Neural progenitor cell (in vitro differentiated cells): ENCODE measurements at regions not wholly inside any gene's neighbourhood (a gene's known extent, or its start where the extent isn't known, plus 50 kb on each side); places are given as distances from the start of the nearest gene placed in this dataset.

ENCODE experiments used
- DNase-seq: peaks from one replicate; pipeline ENCODE4 v3.0.0-alpha.2; 2016; ENCODE audit warnings: low spot score
- H2AFZ ChIP-seq: fragments of 200-600 bp; sonication (generic); replicated peaks from 2 replicates; pipeline ENCODE4 v1.6.1; 2016; ENCODE audit warnings: antibody characterized with exemption
- H3F3A ChIP-seq: fragments of 200-600 bp; sonication (generic); 2 replicates; pipeline ENCODE4 v1.6.1; 2016; ENCODE audit warnings: antibody characterized with exemption, low read depth
- H3K27ac ChIP-seq: fragments of 200-600 bp; sonication (generic); 2 replicates; pipeline ENCODE4 v1.5.1; 2016; ENCODE audit warnings: mild to moderate bottlenecking
- H3K27me3 ChIP-seq: fragments of 200-600 bp; sonication (generic); 2 replicates; pipeline ENCODE4 v1.6.1; 2016; ENCODE audit warnings: mild to moderate bottlenecking, moderate library complexity
- H3K36me3 ChIP-seq: fragments of 200-600 bp; sonication (generic); 2 replicates; pipeline ENCODE4 v1.5.1; 2016
- H3K4me1 ChIP-seq: fragments of 200-600 bp; sonication (generic); 2 replicates; pipeline ENCODE4 v1.6.1; 2016; ENCODE audit warnings: mixed run types
- H3K4me2 ChIP-seq: fragments of 200-600 bp; sonication (generic); 2 replicates; pipeline ENCODE4 v1.6.1; 2016
- H3K4me3 ChIP-seq: fragments of 200-600 bp; sonication (generic); 2 replicates; pipeline ENCODE4 v1.5.1; 2016
- H3K79me2 ChIP-seq: fragments of 200-600 bp; sonication (generic); 2 replicates; pipeline ENCODE4 v1.6.1; 2016; ENCODE audit warnings: low read depth
- H3K9ac ChIP-seq: fragments of 200-600 bp; sonication (generic); 2 replicates; pipeline ENCODE4 v1.6.1; 2016
- H3K9me3 ChIP-seq: fragments of 200-600 bp; sonication (generic); 2 replicates; pipeline ENCODE4 v1.5.1; 2016; ENCODE audit warnings: low read depth
- H4K20me1 ChIP-seq: fragments of 200-600 bp; sonication (generic); 2 replicates; pipeline ENCODE4 v1.6.1; 2016; ENCODE audit warnings: low read depth
- H3K27ac Mint-ChIP-seq: 3 replicates; pipeline ENCODE4 v1.8.0; 2021; ENCODE audit warnings: mixed read lengths
- H3K27me3 Mint-ChIP-seq: 2 replicates; pipeline ENCODE4 v1.8.0; 2022; ENCODE audit warnings: low read depth, mild to moderate bottlenecking, inconsistent platforms, moderate library complexity, mixed read lengths; ENCODE audit not compliant: insufficient read depth
- H3K36me3 Mint-ChIP-seq: 3 replicates; pipeline ENCODE4 v1.8.0; 2021; ENCODE audit warnings: mixed read lengths
- H3K4me1 Mint-ChIP-seq: 3 replicates; pipeline ENCODE4 v1.8.0; 2021; ENCODE audit warnings: mixed read lengths
- H3K4me3 Mint-ChIP-seq: 3 replicates; pipeline ENCODE4 v1.8.0; 2021; ENCODE audit warnings: mild to moderate bottlenecking, moderate library complexity, mixed read lengths
- H3K9me3 Mint-ChIP-seq: 3 replicates; pipeline ENCODE4 v1.8.0; 2020; ENCODE audit warnings: mixed read lengths
- CTCF ChIP-seq: fragments of 200-600 bp; sonication (generic); IDR thresholded peaks from 2 replicates; pipeline ENCODE4 v1.5.1; 2017; ENCODE audit warnings: antibody characterized with exemption, mild to moderate bottlenecking
- EZH2 ChIP-seq: fragments of 200-600 bp; sonication (generic); IDR thresholded peaks from 2 replicates; pipeline ENCODE4 v1.6.1; 2017; ENCODE audit warnings: antibody characterized with exemption, mild to moderate bottlenecking, moderate library complexity
- EZH2phosphoT487 ChIP-seq: fragments of 200-600 bp; sonication (generic); IDR thresholded peaks from 2 replicates; pipeline ENCODE4 v1.6.1; 2017; ENCODE audit warnings: antibody characterized with exemption

GRCh38 chr4:15232366-15233263 lies 195.2 kb upstream of the C1QTNF7 start:
- Histone ChIP-seq H3K4me1 (peaks cover 10% of the 10 kb centered on the region), H3K4me3 (no peak overlapping the region), H3K9ac (no peak overlapping the region), H3K27me3 (no peaks in the 10 kb centered on the region), H3K36me3 (no peaks in the 10 kb centered on the region), H4K20me1 (no peaks in the 10 kb centered on the region), H3K79me2 (no peaks in the 10 kb centered on the region), H3F3A (no peaks in the 10 kb centered on the region), H3K9me3 (no peaks in the 10 kb centered on the region), H3K4me2 (no peak overlapping the region), H2AFZ (peak overlapping the region; percentile 28), H3K27ac (no peak overlapping the region)
- Mint-ChIP-seq H3K27ac (no peak overlapping the region), H3K9me3 (no peaks in the 10 kb centered on the region), H3K4me1 (peaks cover 7% of the 10 kb centered on the region), H3K27me3 (peaks cover 5% of the 10 kb centered on the region), H3K36me3 (no peaks in the 10 kb centered on the region), H3K4me3 (no peak overlapping the region)
- DNase-seq = no peak
- TF ChIP-seq EZH2 (no peak), EZH2phosphoT487 (no peak), CTCF (no peak)

- H4K20me1 ChIP-seq = no peaks in the 10 kb centered on the region
- no peaks in the 10 kb centered on the region for H3K27me3 ChIP-seq
- Mint-ChIP-seq H3K27me3 (peaks cover 5% of the 10 kb centered on the region), H3K27ac (peak overlapping the region; percentile 36), H3K9me3 (no peaks in the 10 kb centered on the region), H3K4me1 (peaks cover 7% of the 10 kb centered on the region), H3K36me3 (no peaks in the 10 kb centered on the region), H3K4me3 (no peak overlapping the region)
- no peaks in the 10 kb centered on the region for H3F3A ChIP-seq
- no peak for DNase-seq
- H3K4me3 ChIP-seq = no peak overlapping the region
- no peaks in the 10 kb centered on the region for H3K79me2 ChIP-seq
- peaks cover 10% of the 10 kb centered on the region for H3K4me1 ChIP-seq
- H2AFZ ChIP-seq = peak overlapping the region; percentile 28
- no peaks in the 10 kb centered on the region for H3K36me3 ChIP-seq
- TF ChIP-seq CTCF = no peak
- no peaks in the 10 kb centered on the region for H3K9me3 ChIP-seq
- no peak overlapping the region for H3K4me2 ChIP-seq
- no peak overlapping the region for H3K9ac ChIP-seq
- H3K27ac ChIP-seq = no peak overlapping the region
These were observed 194.6 kb upstream of the C1QTNF7 start for GRCh38 chr4:15233264-15233597.

- H3K27ac ChIP-seq = no peak overlapping the region
- H3F3A ChIP-seq = no peaks in the 10 kb centered on the region
- H3K9ac ChIP-seq = no peak overlapping the region
- H3K9me3 ChIP-seq = no peaks in the 10 kb centered on the region
- H3K27ac Mint-ChIP-seq = peak overlapping the region; percentile 36
- no peaks in the 10 kb centered on the region for H3K79me2 ChIP-seq
- H2AFZ ChIP-seq = no peak overlapping the region
- TF ChIP-seq CTCF = no peak
- no peak for TF ChIP-seq EZH2phosphoT487
- no peak for TF ChIP-seq EZH2
- DNase-seq = no peak
- no peaks in the 10 kb centered on the region for H4K20me1 ChIP-seq
- H3K4me2 ChIP-seq = no peak overlapping the region
- H3K27me3 Mint-ChIP-seq = peaks cover 5% of the 10 kb centered on the region
- H3K9me3 Mint-ChIP-seq = no peaks in the 10 kb centered on the region
- peaks cover 10% of the 10 kb centered on the region for H3K4me1 ChIP-seq
- no peak overlapping the region for H3K4me3 ChIP-seq
- no peaks in the 10 kb centered on the region for H3K36me3 Mint-ChIP-seq
- no peak overlapping the region for H3K4me3 Mint-ChIP-seq
- no peaks in the 10 kb centered on the region for H3K27me3 ChIP-seq
- peaks cover 7% of the 10 kb centered on the region for H3K4me1 Mint-ChIP-seq
- H3K36me3 ChIP-seq = no peaks in the 10 kb centered on the region
These were observed 194.2 kb upstream of the C1QTNF7 start for GRCh38 chr4:15233626-15234025.
